Activated naive CD8-positive, alpha-beta T cell treated with anti-CD3 and anti-CD28 coated beads, Interleukin-2, amount 50 U/mL, for 24 hours (primary cell): ENCODE measurements at regions not wholly inside any gene's neighbourhood (a gene's known extent, or its start where the extent isn't known, plus 50 kb on each side); places are given as distances from the start of the nearest gene placed in this dataset.

ENCODE experiments used
- ATAC-seq: fragments of 150-1000 bp; cut with Tn5 transposase; one replicate; pipeline ENCODE4 v1.10.0; 2021
- DNase-seq: peaks from one replicate; pipeline ENCODE4 v3.0.0; 2021
- H3K27ac Mint-ChIP-seq: one replicate; pipeline ENCODE4 v1.8.0; 2021; ENCODE audit warnings: mild to moderate bottlenecking, mixed read lengths
- H3K27me3 Mint-ChIP-seq: one replicate; pipeline ENCODE4 v1.8.0; 2021; ENCODE audit warnings: mixed read lengths
- H3K36me3 Mint-ChIP-seq: one replicate; pipeline ENCODE4 v1.8.0; 2021; ENCODE audit warnings: low read depth, mixed read lengths
- H3K4me1 Mint-ChIP-seq: one replicate; pipeline ENCODE4 v1.8.0; 2021; ENCODE audit warnings: mixed read lengths
- H3K4me3 Mint-ChIP-seq: one replicate; pipeline ENCODE4 v1.8.0; 2021; ENCODE audit warnings: mild to moderate bottlenecking, moderate library complexity, mixed read lengths
- H3K9me3 Mint-ChIP-seq: one replicate; pipeline ENCODE4 v1.8.0; 2021; ENCODE audit warnings: mixed read lengths

DNA sequence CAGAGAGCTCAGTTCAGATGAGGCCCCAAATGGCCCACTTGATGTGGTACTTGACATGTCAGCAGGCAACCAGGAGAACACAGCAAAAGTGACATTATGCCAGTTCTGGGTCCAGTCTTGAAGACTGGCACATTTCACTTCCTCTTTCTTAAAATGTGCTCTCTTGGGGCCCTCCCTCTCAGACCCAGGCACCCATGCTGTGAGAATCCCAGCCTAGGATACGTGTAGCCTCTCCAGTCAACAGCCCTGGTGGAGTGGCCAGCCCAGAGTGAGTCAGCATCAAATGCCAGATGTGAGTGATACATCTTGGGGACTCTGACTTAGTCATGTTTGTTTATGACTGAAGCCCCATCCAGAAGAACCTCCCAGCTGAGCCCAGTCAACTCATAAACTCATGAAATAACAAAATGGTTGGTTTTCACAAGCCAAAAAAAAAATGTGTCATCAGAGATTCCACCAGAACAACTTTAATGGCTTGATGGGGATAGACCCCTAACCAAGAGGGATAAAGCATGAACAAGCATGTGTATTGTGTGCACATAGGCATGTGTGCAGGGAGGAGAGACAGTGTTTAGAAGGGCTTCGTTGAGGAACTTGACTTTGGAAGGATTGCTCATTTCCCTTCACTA lies 82.5 kb upstream of the TNRC6C start:
- Mint-ChIP-seq H3K36me3 (peaks cover 16% of the 10 kb centered on the region), H3K4me3 (no peak overlapping the region), H3K27ac (peak overlapping the region; percentile 1), H3K4me1 (peaks cover 64% of the 10 kb centered on the region), H3K9me3 (peaks cover 13% of the 10 kb centered on the region), H3K27me3 (no peaks in the 10 kb centered on the region)
- ATAC-seq (peak; percentile 70), DNase-seq (peak; percentile 31)

- no peak overlapping the region for H3K27ac Mint-ChIP-seq
Observed at GRCh38 chr17:77877036-77877435, 81.5 kb upstream of the TNRC6C start.

DNA sequence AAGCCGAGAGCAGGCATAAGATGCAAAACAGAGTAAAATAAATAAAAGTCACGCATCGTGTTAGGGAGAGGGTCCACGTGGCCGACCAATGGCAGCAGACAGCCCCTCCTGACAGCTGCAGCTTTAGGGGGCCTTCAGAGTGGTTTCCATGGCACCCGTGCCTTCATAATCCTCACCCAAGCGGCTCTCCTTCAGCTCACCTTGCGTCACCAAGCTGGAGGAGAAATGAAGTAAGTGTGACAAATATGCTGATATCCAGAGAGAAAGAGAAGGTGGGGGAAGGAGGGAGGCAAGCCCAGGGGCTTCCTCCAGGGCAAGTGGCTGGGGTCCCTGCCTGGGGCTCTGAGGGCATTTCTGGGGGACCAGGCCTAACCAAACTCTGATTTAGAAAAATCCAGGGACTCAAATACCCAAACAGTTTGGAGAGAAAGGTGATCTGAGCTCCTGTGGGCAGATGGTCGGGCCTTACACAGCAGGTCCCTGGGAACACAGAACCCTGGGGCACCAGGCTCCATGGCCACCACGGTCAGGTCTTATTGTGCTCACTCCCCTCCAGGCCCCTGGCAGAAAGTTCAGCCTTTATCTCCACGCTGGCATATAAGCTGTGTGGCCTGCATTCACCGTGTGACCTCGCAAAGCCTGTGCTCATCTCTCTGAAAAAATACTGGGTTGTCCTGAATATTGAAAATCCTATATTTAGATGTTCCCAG lies 80.7 kb upstream of the TNRC6C start:
- DNase-seq (no peak), ATAC-seq (no peak)
- H3K4me1 Mint-ChIP-seq = peaks cover 67% of the 10 kb centered on the region
- H3K36me3 Mint-ChIP-seq = peaks cover 16% of the 10 kb centered on the region
- peaks cover 13% of the 10 kb centered on the region for H3K9me3 Mint-ChIP-seq
- no peak overlapping the region for H3K4me3 Mint-ChIP-seq
- H3K27ac Mint-ChIP-seq = no peak overlapping the region
- H3K27me3 Mint-ChIP-seq = no peaks in the 10 kb centered on the region

More at GRCh38 chr17:77877036-77877435, 81.5 kb upstream of the TNRC6C start:
- H3K4me1 Mint-ChIP-seq = peaks cover 67% of the 10 kb centered on the region
- H3K4me3 Mint-ChIP-seq = no peak overlapping the region
- no peak for ATAC-seq
- no peaks in the 10 kb centered on the region for H3K27me3 Mint-ChIP-seq
- H3K9me3 Mint-ChIP-seq = peaks cover 13% of the 10 kb centered on the region
- no peak for DNase-seq
- peaks cover 16% of the 10 kb centered on the region for H3K36me3 Mint-ChIP-seq

DNA sequence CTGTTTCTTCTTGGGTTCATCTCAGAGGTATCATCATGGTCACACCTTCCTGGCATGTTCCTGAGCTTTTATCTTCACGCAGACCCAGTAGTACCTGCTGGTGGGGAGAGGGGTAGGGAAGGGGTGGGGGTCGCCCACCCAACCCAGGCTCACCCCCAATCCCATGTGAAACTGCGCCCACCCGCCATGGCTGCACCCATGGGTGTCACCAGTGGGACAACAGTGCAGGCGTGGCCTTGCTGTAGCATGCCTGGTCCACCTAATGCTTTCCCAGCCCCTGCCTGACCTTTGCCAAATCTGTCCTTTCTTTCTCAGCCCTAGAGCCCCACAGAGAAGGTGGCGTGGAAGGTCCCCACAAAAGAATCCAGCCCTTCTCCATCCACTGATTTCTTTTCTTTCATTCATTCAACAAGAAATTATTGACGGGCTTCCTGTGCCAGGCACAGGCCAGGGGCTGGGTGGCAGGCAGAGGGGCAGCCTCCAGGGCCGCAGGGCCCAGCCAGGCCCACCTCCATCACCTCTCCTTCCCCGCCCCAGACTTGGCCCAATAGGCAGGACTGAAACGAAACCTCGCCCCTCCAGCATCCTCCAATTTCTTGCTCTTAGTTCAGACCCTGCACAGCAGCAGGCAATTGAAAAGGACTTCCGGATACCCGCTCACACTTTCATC lies 79.1 kb upstream of the TNRC6C start:
- Mint-ChIP-seq H3K4me1 (peaks cover 75% of the 10 kb centered on the region), H3K4me3 (no peak overlapping the region), H3K9me3 (peaks cover 13% of the 10 kb centered on the region), H3K27me3 (no peaks in the 10 kb centered on the region), H3K36me3 (peaks cover 16% of the 10 kb centered on the region), H3K27ac (no peak overlapping the region)
- DNase-seq (no peak), ATAC-seq (no peak)

- DNase-seq = no peak
- peaks cover 16% of the 10 kb centered on the region for H3K36me3 Mint-ChIP-seq
- peaks cover 79% of the 10 kb centered on the region for H3K4me1 Mint-ChIP-seq
- no peak overlapping the region for H3K4me3 Mint-ChIP-seq
- peaks cover 13% of the 10 kb centered on the region for H3K9me3 Mint-ChIP-seq
- ATAC-seq = no peak
- H3K27ac Mint-ChIP-seq = no peak overlapping the region
- no peaks in the 10 kb centered on the region for H3K27me3 Mint-ChIP-seq
Observed at GRCh38 chr17:77879896-77880280, 78.6 kb upstream of the TNRC6C start.

- Mint-ChIP-seq H3K36me3 (peaks cover 8% of the 10 kb centered on the region), H3K9me3 (peaks cover 6% of the 10 kb centered on the region), H3K4me3 (no peak overlapping the region), H3K4me1 (peaks cover 77% of the 10 kb centered on the region), H3K27me3 (peaks cover 2% of the 10 kb centered on the region), H3K27ac (no peak overlapping the region)
- no peak for DNase-seq
- ATAC-seq = no peak
Observed at GRCh38 chr17:77880711-77881450, 77.6 kb upstream of the TNRC6C start.

- peaks cover 2% of the 10 kb centered on the region for H3K27me3 Mint-ChIP-seq
- peak; percentile 61 for ATAC-seq
- H3K27ac Mint-ChIP-seq = peak overlapping the region; percentile 60
- peak; percentile 75 for DNase-seq
- peaks cover 80% of the 10 kb centered on the region for H3K4me1 Mint-ChIP-seq
- peaks cover 5% of the 10 kb centered on the region for H3K36me3 Mint-ChIP-seq
- H3K9me3 Mint-ChIP-seq = no peaks in the 10 kb centered on the region
- H3K4me3 Mint-ChIP-seq = peak overlapping the region; percentile 65
Observed at GRCh38 chr17:77881545-77881944, 77.0 kb upstream of the TNRC6C start.

- Mint-ChIP-seq H3K4me3 (peak overlapping the region; percentile 65), H3K27me3 (peaks cover 2% of the 10 kb centered on the region), H3K36me3 (peaks cover 3% of the 10 kb centered on the region), H3K4me1 (peaks cover 85% of the 10 kb centered on the region), H3K9me3 (no peaks in the 10 kb centered on the region), H3K27ac (peak overlapping the region; percentile 79)
- DNase-seq (no peak), ATAC-seq (no peak)
Observed at GRCh38 chr17:77882040-77882439, 76.5 kb upstream of the TNRC6C start.

- no peaks in the 10 kb centered on the region for H3K9me3 Mint-ChIP-seq
- H3K27ac Mint-ChIP-seq = peak overlapping the region; percentile 79
- peaks cover 2% of the 10 kb centered on the region for H3K27me3 Mint-ChIP-seq
- ATAC-seq (peak; percentile 86), DNase-seq (peak; percentile 75)
- peaks cover 87% of the 10 kb centered on the region for H3K4me1 Mint-ChIP-seq
- peak overlapping the region; percentile 65 for H3K4me3 Mint-ChIP-seq
- no peaks in the 10 kb centered on the region for H3K36me3 Mint-ChIP-seq
Observed at GRCh38 chr17:77882481-77883212, 75.9 kb upstream of the TNRC6C start.

DNA sequence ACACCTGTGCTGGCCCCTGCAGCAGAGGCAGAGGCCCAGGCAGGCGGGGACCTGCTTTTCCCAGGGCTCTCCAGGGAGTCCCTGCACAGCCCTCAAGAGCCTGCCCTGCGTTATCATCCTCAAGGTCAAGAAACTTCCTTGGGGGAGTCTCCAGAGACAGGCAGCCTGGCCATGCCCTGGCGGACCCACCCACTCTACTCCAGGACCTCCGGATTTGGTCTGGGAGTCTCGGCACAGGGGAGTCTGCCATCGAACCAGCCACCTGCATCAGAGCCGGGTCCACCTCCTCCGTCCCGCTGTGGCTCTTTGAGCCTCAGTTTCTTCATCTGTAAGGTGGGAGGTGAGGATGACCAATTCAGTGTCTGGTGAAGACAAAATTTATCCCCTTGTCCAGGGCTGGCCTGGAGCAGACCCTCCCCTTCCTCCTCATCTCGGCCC lies 75.3 kb upstream of the TNRC6C start:
- Mint-ChIP-seq H3K4me1 (peaks cover 90% of the 10 kb centered on the region), H3K27ac (no peak overlapping the region), H3K4me3 (no peak overlapping the region), H3K36me3 (no peaks in the 10 kb centered on the region), H3K27me3 (peaks cover 6% of the 10 kb centered on the region), H3K9me3 (no peaks in the 10 kb centered on the region)
- ATAC-seq (no peak), DNase-seq (no peak)

DNA sequence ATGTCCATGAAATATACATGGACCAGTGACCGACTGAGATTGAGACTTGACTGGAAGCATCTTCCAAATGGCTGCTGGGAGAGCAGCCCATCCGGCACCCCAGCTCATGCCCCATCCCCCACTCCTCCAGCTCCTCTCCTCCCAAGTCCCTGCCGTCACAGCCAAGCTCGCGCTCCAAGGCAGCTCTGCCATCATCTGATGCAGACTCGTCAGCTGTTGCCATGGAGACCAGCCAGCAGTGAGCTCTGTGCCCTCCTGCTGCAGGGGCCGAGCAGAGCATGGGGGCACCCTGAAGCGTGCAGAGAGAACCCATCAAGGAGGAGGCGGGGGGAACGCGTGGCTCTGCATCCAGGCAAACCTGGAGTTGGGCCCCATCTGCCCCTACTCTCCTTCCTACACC lies 74.5 kb upstream of the TNRC6C start:
- ATAC-seq (no peak), DNase-seq (no peak)
- Mint-ChIP-seq H3K4me3 (peak overlapping the region; percentile 21), H3K27ac (peak overlapping the region; percentile 46), H3K9me3 (no peaks in the 10 kb centered on the region), H3K4me1 (peaks cover 91% of the 10 kb centered on the region), H3K36me3 (no peaks in the 10 kb centered on the region), H3K27me3 (peaks cover 10% of the 10 kb centered on the region)

DNA sequence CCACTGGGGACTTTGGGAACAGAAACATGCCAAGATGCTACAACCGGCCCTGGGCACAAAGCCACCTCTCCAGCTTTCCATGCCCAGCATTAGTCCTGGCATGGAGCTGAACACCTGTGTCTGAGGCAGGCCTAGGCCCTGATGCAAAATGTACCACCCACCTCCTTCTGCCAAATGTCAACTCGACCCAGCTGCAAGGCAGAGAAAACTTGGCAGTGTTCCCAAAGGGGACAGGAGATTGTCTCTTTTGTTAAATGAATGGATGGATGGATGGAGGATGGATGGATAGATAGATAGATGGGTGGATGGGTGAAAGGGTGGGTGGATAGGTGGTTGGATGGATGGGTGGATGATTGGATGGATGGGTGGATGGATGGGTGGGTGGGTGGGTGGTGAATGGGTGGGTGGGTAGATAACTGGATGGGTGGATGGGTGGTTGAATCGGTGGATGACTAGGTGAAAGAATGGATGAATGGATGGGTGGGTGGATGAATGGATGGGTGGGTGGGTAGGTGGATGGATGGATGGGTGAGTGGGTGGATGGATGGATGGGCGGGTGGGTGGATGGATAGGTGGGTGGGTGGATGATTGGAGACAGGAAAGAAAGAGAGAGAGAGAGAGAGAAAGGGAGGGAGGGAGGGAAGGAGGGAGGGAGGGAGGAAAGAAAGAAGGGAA lies 73.4 kb upstream of the TNRC6C start:
- H3K36me3 Mint-ChIP-seq = no peaks in the 10 kb centered on the region
- H3K27ac Mint-ChIP-seq = no peak overlapping the region
- H3K4me3 Mint-ChIP-seq = no peak overlapping the region
- ATAC-seq = no peak
- DNase-seq = no peak
- peaks cover 13% of the 10 kb centered on the region for H3K27me3 Mint-ChIP-seq
- H3K4me1 Mint-ChIP-seq = peaks cover 83% of the 10 kb centered on the region
- H3K9me3 Mint-ChIP-seq = no peaks in the 10 kb centered on the region

DNA sequence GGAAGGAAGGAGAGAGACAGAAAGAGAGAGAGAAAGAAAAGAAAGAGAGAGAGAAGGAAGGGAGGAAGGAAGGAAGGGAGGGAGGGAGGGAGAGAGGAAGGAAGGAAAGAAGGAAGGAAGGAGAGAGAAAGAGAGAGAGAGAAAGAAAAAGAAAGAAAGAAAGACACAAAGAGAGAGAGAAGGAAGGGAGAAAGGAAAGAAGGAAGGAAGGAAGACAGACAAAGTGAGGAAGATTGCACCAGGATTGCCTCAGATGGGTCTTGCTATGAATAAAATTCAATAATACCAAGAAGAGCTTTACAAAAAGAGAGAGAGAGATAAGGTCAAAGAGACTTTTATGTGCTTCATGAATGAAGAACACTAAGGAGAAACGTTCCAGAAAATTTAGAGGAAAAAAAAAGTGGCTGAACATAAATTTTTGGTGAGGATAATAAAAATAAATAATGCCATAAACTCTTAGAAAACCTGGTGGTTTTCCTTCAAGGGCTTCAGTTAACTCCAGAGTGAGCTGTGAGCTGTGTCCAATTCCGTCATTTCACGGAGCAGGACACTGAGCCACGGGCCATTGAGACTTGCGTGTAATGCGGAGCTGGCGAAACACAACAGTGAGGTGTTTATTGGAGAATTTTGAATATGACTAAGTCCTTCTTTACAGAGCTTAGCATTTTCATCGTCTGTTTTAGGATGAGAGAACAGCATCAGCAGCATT lies 72.7 kb upstream of the TNRC6C start:
- DNase-seq = no peak
- no peak overlapping the region for H3K4me3 Mint-ChIP-seq
- H3K36me3 Mint-ChIP-seq = no peaks in the 10 kb centered on the region
- no peaks in the 10 kb centered on the region for H3K9me3 Mint-ChIP-seq
- H3K27me3 Mint-ChIP-seq = peaks cover 13% of the 10 kb centered on the region
- H3K4me1 Mint-ChIP-seq = peaks cover 76% of the 10 kb centered on the region
- H3K27ac Mint-ChIP-seq = no peak overlapping the region
- no peak for ATAC-seq
